ENCODE measurements at regions not wholly inside any gene's neighbourhood (a gene's known extent, or its start where the extent isn't known, plus 50 kb on each side); places are given as distances from the start of the nearest gene placed in this dataset.
"Not testable (repeated sequence)": the region's sequence is repeated elsewhere in the genome, so short reads cannot be mapped to it uniquely, and the experiment has no call there.

DNA sequence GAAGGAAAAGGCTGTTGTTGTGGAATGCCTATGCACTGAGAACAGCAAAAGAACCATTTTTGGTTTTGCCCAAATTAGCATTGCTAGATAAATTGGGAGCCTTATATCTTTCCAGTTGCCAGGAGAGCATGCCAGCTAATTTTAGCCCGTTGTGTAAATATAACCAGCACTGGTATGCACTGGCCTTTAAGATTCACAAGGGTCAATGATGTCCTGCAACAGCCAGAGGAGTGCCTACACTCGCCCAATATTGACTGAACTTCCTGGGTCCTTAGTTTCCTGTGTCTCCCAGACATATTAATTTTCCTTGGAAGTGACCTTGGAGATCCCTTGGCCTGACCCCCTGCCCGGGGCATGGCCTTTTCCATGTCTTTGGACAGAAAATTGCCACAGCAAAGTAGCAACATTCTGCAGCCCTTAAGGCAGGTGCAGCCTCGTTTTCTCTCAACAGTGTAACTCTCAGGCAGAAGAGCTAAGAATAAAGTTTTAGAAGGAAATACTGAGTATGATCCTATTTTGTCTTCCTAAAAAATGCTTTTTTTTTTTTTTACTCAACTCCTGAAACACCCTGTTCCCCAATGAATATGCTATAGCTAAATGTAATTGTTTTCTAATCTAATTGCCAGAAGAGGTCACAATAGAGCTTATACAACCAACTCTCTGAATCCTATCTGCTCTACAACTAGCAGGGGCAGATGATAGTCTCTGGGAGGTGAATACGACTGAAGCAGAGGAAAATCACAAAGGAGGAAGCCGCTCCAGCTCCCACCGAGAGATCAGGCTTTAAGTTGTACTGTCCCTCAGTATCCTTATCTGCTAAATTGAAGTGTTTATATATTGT, 131.9 kb upstream of the PCGF5 start:
- no peak for DNase-seq

- no peak for DNase-seq
Measured at GRCh38 chr10:91090761-91091529, 129.5 kb upstream of the PCGF5 start.

- no peak for DNase-seq
Measured at GRCh38 chr10:91091780-91092179, 128.7 kb upstream of the PCGF5 start.

- no peak for DNase-seq
Measured at GRCh38 chr10:91096274-91096673, 124.2 kb upstream of the PCGF5 start.

DNA sequence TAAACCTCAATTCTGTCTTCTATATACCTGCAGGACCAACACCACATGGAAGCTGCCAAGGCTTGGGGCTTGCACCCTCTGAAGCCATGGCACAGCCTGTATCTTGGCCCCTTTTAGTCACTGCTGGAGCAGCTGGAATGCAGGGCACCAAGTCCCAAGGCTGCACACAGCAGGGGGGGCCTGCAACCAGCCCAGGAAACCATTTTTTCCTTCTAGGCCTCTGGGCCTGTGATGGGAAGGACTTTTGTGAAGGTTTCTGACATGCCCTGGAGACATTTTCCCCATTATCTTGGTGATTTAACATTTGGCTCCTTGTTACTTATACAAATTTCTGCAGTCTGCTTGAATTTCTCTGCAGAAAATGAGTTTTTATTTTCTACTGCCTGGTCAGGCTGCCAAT, 123.2 kb upstream of the PCGF5 start:
- no peak for DNase-seq

GRCh38 chr10:91098021-91098420, 122.4 kb upstream of the PCGF5 start:
- DNase-seq: not testable (repeated sequence)

GRCh38 chr10:91103384-91104192, 116.9 kb upstream of the PCGF5 start:
- no peak for DNase-seq

GRCh38 chr10:91104193-91105041, 116.0 kb upstream of the PCGF5 start:
- no peak for DNase-seq

- DNase-seq: no peak
Measured at GRCh38 chr10:91105269-91105668, 115.2 kb upstream of the PCGF5 start.

DNA sequence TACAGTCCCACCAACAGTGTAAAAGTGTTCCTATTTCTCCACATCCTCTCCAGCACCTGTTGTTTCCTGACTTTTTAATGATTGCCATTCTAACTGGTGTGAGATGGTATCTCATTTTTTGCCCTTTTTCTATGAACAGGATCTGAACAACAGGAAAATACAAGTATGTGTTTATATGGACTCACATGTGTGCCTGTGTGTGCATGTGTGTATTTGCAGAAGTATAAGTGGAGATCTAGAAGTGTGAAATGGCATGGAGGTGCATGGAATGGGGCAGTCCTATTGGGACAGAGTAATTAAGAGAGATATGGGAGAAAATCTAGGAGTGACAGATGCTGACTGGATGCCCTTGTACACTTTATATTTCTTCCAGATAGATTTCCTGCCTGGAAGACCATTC, 111.6 kb upstream of the PCGF5 start:
- DNase-seq: no peak

DNA sequence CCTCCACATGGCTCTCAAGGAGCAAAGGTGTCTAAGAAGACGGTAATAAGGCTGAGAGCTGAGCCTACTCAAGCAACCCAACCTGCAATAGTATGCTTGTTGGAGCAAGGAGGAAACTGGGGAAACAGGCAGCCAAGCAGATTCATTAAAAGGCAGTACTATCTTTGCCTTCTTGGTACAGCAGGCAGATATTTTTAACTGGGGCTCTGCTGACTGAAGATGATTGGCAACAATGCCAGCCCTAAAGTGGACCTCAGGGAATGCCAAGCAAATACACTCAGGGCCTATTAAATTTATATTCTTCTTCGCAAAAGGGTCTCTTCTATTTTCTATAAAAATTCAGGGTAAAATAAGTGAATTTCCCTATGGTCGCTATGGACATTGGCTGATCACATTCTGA, 109.4 kb upstream of the PCGF5 start:
- DNase-seq: no peak

DNA sequence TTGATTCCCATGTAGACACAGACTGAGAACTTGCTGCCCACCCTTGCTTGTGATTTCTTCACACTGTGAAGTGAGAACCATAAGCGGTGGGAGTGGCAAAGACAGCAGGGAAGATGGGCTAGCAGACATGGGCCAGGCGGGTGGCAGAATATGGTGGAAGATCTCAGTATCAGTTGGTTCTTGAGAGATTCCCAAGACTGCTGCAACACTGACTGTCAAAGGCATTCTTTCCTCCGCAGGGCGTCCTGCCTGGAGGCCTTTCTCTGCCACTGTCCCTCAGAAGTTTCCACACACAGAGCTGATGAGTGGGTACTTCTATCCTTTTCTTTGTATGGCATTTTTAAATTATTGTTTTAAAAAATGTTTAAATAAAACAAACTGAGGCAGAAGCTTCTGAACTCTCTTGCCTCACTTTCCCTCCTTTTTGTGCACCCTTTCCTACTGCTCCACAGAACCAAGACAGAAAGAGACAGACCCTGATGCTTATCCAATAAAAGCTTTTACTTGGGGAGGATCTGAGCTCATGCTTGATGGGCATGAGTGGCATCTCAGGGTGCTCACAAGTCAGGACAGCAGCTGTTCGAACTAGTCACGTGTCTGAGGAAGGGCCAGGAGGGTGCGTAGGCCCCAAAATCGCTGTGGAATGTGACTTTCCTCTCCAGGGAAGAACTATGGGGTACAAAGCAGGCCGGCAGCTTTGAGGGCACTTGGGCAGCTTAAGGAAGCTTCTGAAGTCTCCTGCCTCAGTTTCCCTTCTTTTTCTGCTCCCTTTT, 104.7 kb upstream of the PCGF5 start:
- DNase-seq: no peak

DNA sequence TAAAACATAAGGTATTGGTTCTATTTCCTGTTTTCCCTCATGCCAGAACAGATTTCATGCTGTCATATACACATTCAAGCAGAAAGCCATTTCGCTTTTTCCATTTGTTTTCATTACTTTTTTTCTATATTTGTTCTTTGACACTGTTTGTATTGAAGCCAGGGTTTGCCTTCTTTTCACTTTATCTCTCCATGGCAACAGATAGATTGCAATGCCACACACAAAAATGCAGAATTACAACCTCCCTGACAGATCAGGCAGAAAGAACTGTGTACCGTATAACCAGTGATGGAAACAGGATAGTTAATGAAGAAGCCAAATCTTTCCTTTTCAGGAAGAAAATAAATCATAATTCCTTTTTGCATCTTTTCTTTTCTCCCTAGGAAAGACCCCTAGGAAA, 103.0 kb upstream of the PCGF5 start:
- no peak for DNase-seq

DNA sequence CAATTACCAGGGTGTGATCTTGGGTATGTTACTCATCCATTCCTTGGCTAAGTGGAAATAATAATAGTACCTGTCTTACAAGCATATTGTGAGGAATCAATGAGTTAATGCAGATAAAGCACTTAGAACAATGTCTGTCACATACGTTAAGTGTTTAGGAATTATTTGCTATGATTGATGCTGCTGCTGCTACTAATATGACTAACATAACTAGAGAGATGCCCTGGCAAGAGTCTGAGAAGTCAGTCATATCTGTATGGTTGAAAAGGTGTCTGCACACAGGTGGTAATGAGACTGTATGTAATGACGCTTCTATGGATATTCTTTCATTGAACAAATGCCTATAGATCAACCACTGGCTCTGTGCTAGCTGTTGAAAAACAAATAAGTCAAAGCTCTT, 100.1 kb upstream of the PCGF5 start:
- no peak for DNase-seq

DNA sequence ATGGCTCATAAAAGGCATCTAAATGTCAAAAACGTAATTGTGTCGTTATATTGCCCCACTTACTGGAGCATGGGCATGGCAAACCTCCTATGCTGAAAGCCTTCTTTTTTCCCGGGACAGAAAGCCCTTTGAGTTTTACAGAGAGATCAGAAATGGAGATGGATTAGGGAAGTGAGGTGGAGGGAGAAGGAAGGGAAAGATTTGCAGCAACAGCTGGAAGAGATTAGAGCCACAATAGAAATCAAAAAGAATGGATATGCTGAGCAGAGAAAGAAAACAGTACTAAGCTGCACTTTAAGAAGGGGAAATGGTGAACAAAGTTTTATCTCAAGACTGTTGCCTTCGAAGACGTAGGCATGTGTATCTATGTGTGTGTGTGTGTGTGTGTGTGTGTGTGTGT, 97.2 kb upstream of the PCGF5 start:
- no peak for DNase-seq

GRCh38 chr10:91124016-91124415, 96.4 kb upstream of the PCGF5 start:
- no peak for DNase-seq

DNA sequence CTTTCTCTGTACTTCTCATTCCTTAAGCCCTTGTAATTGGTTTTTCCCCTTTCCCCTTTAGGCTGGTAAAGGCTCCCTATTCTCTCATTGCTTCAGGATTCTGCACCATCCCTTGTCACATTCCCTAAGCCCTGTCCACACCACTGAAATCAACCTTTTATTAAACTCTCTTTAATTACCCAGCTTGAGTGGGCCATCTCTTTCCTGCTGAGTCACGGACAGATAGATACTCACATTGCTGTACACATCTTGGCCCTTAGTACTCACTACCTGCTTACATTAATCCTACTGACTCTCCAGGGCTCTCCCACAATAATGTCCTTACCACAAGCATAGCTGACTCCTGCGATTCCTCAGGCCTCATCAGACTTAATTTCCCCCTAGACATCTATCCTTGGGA, 94.0 kb upstream of the PCGF5 start:
- DNase-seq: no peak

- DNase-seq: no peak
Measured at GRCh38 chr10:91127341-91128082, 93.0 kb upstream of the PCGF5 start.

DNA sequence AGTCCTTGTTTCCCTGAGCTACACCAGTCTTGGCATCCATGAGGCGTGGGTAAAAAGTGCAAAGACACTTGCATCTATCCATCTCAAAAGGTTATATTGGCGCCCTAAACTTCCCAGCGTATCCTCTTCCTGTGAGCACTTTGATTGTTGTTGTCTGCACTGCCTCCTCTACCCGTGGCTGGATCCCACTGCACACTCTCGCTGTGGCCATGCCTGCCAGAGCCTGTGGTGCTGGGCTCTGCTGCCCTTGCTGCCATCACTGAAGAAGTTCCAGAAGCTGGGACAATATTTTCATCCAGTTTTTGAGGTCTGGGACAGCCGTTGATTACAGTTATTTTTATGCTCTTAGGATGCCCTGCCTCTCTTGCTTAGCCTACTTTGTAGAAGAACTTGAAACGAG, 85.3 kb upstream of the PCGF5 start:
- no peak for DNase-seq

GRCh38 chr10:91137011-91137643, 83.3 kb upstream of the PCGF5 start:
- no peak for DNase-seq
